NCI-H510A treated with DMSO at 0.1 percent for 48 hours (cell line): ENCODE measurements at regions not wholly inside any gene's neighbourhood (a gene's known extent, or its start where the extent isn't known, plus 50 kb on each side); places are given as distances from the start of the nearest gene placed in this dataset.
"Not testable (repeated sequence)": the region's sequence is repeated elsewhere in the genome, so short reads cannot be mapped to it uniquely, and the experiment has no call there.

ENCODE experiments used
- DNase-seq: peaks from one replicate; lab custom pipeline; 2025; lab: John Stamatoyannopoulos, UW

- DNase-seq, result no peak
Measured at GRCh38 chr17:34472363-34472762, 107.0 kb upstream of the TMEM132E start.

GRCh38 chr17:34471278-34471677 lies 108.1 kb upstream of the TMEM132E start:
- DNase-seq, result not testable (repeated sequence)

- DNase-seq, result no peak
Measured at GRCh38 chr17:34465789-34466188, 102.8 kb upstream of the CCL1 start.

GRCh38 chr17:34464812-34465211 lies 101.8 kb upstream of the CCL1 start:
- no peak for DNase-seq

GRCh38 chr17:34458266-34458665 lies 95.2 kb upstream of the CCL1 start:
- DNase-seq, result no peak

- no peak for DNase-seq
Measured at GRCh38 chr17:34456121-34456520, 93.1 kb upstream of the CCL1 start.

- DNase-seq, result no peak
Measured at GRCh38 chr17:34452769-34453168, 89.7 kb upstream of the CCL1 start.

- DNase-seq, result no peak
Measured at GRCh38 chr17:34451313-34451712, 88.3 kb upstream of the CCL1 start.

- no peak for DNase-seq
Measured at GRCh38 chr17:34447406-34447805, 84.4 kb upstream of the CCL1 start.

- DNase-seq, result no peak
Measured at GRCh38 chr17:34445101-34445500, 82.1 kb upstream of the CCL1 start.

GRCh38 chr17:34443619-34444469 lies 80.8 kb upstream of the CCL1 start:
- DNase-seq, result no peak

GRCh38 chr17:34442387-34443111 lies 79.5 kb upstream of the CCL1 start:
- DNase-seq, result no peak

- DNase-seq, result no peak
Measured at GRCh38 chr17:34437188-34437587, 74.2 kb upstream of the CCL1 start.

GRCh38 chr17:34436607-34437006 lies 73.6 kb upstream of the CCL1 start:
- DNase-seq, result no peak

GRCh38 chr17:34435182-34435928 lies 72.3 kb upstream of the CCL1 start:
- no peak for DNase-seq

- DNase-seq, result no peak
Measured at GRCh38 chr17:34434052-34434451, 71.0 kb upstream of the CCL1 start.

- DNase-seq, result no peak
Measured at GRCh38 chr17:34424814-34425491, 61.9 kb upstream of the CCL1 start.

GRCh38 chr17:34423978-34424813 lies 61.2 kb upstream of the CCL1 start:
- DNase-seq, result no peak

- DNase-seq, result not testable (repeated sequence)
Measured at GRCh38 chr17:34423315-34423714, 60.3 kb upstream of the CCL1 start.

GRCh38 chr17:34420900-34421299 lies 57.9 kb upstream of the CCL1 start:
- DNase-seq, result no peak

- DNase-seq, result peak; percentile 34
Measured at GRCh38 chr17:34420254-34420766, 57.3 kb upstream of the CCL1 start.
